Liver (tissue), 8 donors: ENCODE measurements at regions not wholly inside any gene's neighbourhood (a gene's known extent, or its start where the extent isn't known, plus 50 kb on each side); places are given as distances from the start of the nearest gene placed in this dataset.

Experiments used
- DNase-seq: peaks from one replicate; pipeline ENCODE4 v3.0.0-alpha.2; 2017; ENCODE audit warnings: low spot score
- H3K27ac ChIP-seq, 2 donors: one replicate each; pipeline ENCODE4 v1.7.0; 2013; ENCODE audit warnings: inconsistent platforms in 2 of 2, low read length in 2 of 2, control low read depth in 1 of 2, low read depth in 1 of 2, mild to moderate bottlenecking in 1 of 2
- H3K27me3 ChIP-seq, 4 donors: one replicate each; pipeline versions ENCODE4 v1.6.1 to v1.7.0; 2013; ENCODE audit warnings: low read length in 3 of 4, inconsistent platforms in 1 of 4, mild to moderate bottlenecking in 1 of 4, moderate library complexity in 1 of 4; ENCODE audit not compliant: control insufficient read depth in 4 of 4, insufficient read depth in 4 of 4
- H3K36me3 ChIP-seq, 4 donors: one replicate each; pipeline versions ENCODE4 v1.6.1 to v1.7.0; 2013; ENCODE audit warnings: low read length in 3 of 4, mild to moderate bottlenecking in 3 of 4, low read depth in 1 of 4, moderate library complexity in 1 of 4; ENCODE audit not compliant: control insufficient read depth in 4 of 4, insufficient read depth in 3 of 4
- H3K4me1 ChIP-seq, 4 donors: one replicate each; pipeline versions ENCODE4 v1.6.1 to v1.7.0; 2013; ENCODE audit warnings: low read length in 3 of 4, mild to moderate bottlenecking in 3 of 4, moderate library complexity in 1 of 4; ENCODE audit not compliant: control insufficient read depth in 4 of 4, insufficient read depth in 4 of 4
- H3K4me3 ChIP-seq, 3 donors: one replicate each; pipeline versions ENCODE4 v1.6.1 to v1.7.0; 2013; ENCODE audit warnings: low read length in 3 of 3, control low read depth in 1 of 3, low read depth in 1 of 3, mild to moderate bottlenecking in 1 of 3
- H3K9ac ChIP-seq, 2 donors: one replicate each; pipeline ENCODE4 v1.7.0; 2013; ENCODE audit warnings: low read length in 2 of 2, mild to moderate bottlenecking in 2 of 2, moderate library complexity in 2 of 2, control low read depth in 1 of 2, low read depth in 1 of 2
- H3K9me3 ChIP-seq, 4 donors: one replicate each; pipeline versions ENCODE4 v1.6.1 to v1.7.0; 2013; ENCODE audit warnings: low read length in 3 of 4; ENCODE audit not compliant: control insufficient read depth in 4 of 4
- ATF3 ChIP-seq: IDR thresholded peaks from 2 replicates; pipeline ENCODE4 v1.6.1; 2016; ENCODE audit warnings: antibody characterized with exemption
- CTCF ChIP-seq: fragments of 150-350 bp; IDR thresholded peaks from 2 replicates; pipeline ENCODE4 v1.5.1; 2017; ENCODE audit warnings: improper control_type of control experiment, low read depth, low read length; ENCODE audit not compliant: missing input control
- FOXA1 ChIP-seq: IDR thresholded peaks from 2 replicates; pipeline ENCODE4 v1.6.1; 2016; ENCODE audit warnings: antibody characterized with exemption
- GABPA ChIP-seq, 2 donors: IDR thresholded peaks in 1 of 2; conservative IDR thresholded peaks in 1 of 2; 2 replicates each; pipeline ENCODE4 v1.6.1; 2016; ENCODE audit warnings: antibody characterized with exemption in 2 of 2, mild to moderate bottlenecking in 1 of 2, moderate library complexity in 1 of 2
- HNF4A ChIP-seq, 2 donors: conservative IDR thresholded peaks; 2 replicates each; pipeline ENCODE4 v1.6.1; 2016; ENCODE audit warnings: antibody characterized with exemption in 2 of 2, mild to moderate bottlenecking in 2 of 2
- JUND ChIP-seq, 2 donors: IDR thresholded peaks; 2 replicates each; pipeline ENCODE4 v1.6.1; 2016; ENCODE audit warnings: antibody characterized with exemption in 2 of 2
- MAX ChIP-seq: IDR thresholded peaks from 2 replicates; pipeline ENCODE4 v1.6.1; 2016; ENCODE audit warnings: antibody characterized with exemption
- RAD21 ChIP-seq, 2 donors: IDR thresholded peaks; 2 replicates each; pipeline ENCODE4 v1.6.1; 2016; ENCODE audit warnings: antibody characterized with exemption in 2 of 2, mild to moderate bottlenecking in 2 of 2
- REST ChIP-seq: IDR thresholded peaks from 2 replicates; pipeline ENCODE4 v1.6.1; 2016; ENCODE audit warnings: antibody characterized with exemption, mild to moderate bottlenecking
- RXRA ChIP-seq, 2 donors: IDR thresholded peaks; 2 replicates each; pipeline ENCODE4 v1.6.1; 2017 to 2018; ENCODE audit warnings: antibody characterized with exemption in 2 of 2, mild to moderate bottlenecking in 1 of 2
- SP1 ChIP-seq: IDR thresholded peaks from 2 replicates; pipeline ENCODE4 v1.6.1; 2018; ENCODE audit warnings: antibody characterized with exemption, mild to moderate bottlenecking
- TAF1 ChIP-seq: conservative IDR thresholded peaks from 2 replicates; pipeline ENCODE4 v1.6.1; 2016; ENCODE audit warnings: antibody characterized with exemption, mild to moderate bottlenecking
- YY1 ChIP-seq: IDR thresholded peaks from 2 replicates; pipeline ENCODE4 v1.6.1; 2016; ENCODE audit warnings: antibody characterized with exemption, mild to moderate bottlenecking
- WGBS: extraction: QIAGEN DNeasy Blood & Tissue Kit; methylation state at CpG from one replicate; pipeline ENCODE4 v1.1.7; 2013; 5-methylcytosine and 5-hydroxymethylcytosine counted together
- donor health status: healthy.
- donor health status: healthy.
- donor health status: healthy.
- donor health status: healthy.
- donor health status: healthy.

GRCh38 chr4:155434904-155435303, 58.1 kb upstream of the MAP9 start:
- H3K27ac ChIP-seq, result no peak overlapping the region
- H3K9ac ChIP-seq, result no peak overlapping the region
- no peaks in the 10 kb centered on the region for H3K27me3 ChIP-seq
- no peak overlapping the region for H3K4me3 ChIP-seq
- no peaks in the 10 kb centered on the region for H3K4me1 ChIP-seq
- H3K9me3 ChIP-seq, result peaks cover 0 to under 1% (median 0%) of the 10 kb centered on the region in 4 donors
- no peaks in the 10 kb centered on the region for H3K36me3 ChIP-seq
- 84% methylated on average over 3 of the region's 3 CpGs for WGBS
- no peak for DNase-seq
- TF ChIP-seq JUND (IDR thresholded peaks at IDR 0.05), result no peak

- TF ChIP-seq CTCF (no peak), SP1 (no peak), RAD21 (IDR thresholded peaks at IDR 0.05) (no peak), JUND (IDR thresholded peaks at IDR 0.05) (no peak), REST (no peak), RXRA (IDR thresholded peaks at IDR 0.05) (no peak), GABPA (IDR thresholded peaks at IDR 0.05 in 1 of 2, conservative IDR thresholded peaks at IDR 0.05 in 1 of 2) (no peak), YY1 (no peak), FOXA1 (no peak), MAX (no peak), TAF1 (no peak), ATF3 (no peak), HNF4A (conservative IDR thresholded peaks at IDR 0.05) (no peak)
- no peaks in the 10 kb centered on the region for H3K9me3 ChIP-seq
- DNase-seq, result no peak
- no peaks in the 10 kb centered on the region for H3K4me1 ChIP-seq
- WGBS, result 83% methylated on average over 1 of the region's 1 CpG
- H3K36me3 ChIP-seq, result no peaks in the 10 kb centered on the region
- H3K4me3 ChIP-seq, result no peak overlapping the region
- no peak overlapping the region for H3K27ac ChIP-seq
- H3K27me3 ChIP-seq, result no peaks in the 10 kb centered on the region
- no peak overlapping the region for H3K9ac ChIP-seq
Measured at GRCh38 chr4:155434366-155434765, 57.6 kb upstream of the MAP9 start.
